Esophagus squamous epithelium (tissue), 4 donors: ENCODE measurements at regions not wholly inside any gene's neighbourhood (a gene's known extent, or its start where the extent isn't known, plus 50 kb on each side); places are given as distances from the start of the nearest gene placed in this dataset.

Experiments
- POLR2A ChIP-seq, 4 donors: fragments of 450-650 bp; IDR thresholded peaks; one replicate each; pipeline ENCODE4 v1.6.1; 2017; ENCODE audit warnings: antibody characterized with exemption in 4 of 4, mild to moderate bottlenecking in 4 of 4, moderate library complexity in 3 of 4
- TF ChIP-seq, protein P1 (sequence below), 6 experiments: fragments of 450-650 bp in 4 of 6; fragments of 200-600 bp in 2 of 6; sonication (generic) in 2 of 6; IDR thresholded peaks; one replicate each; pipeline ENCODE4 v1.5.1; 2016 to 2019; ENCODE audit warnings: antibody characterized with exemption in 6 of 6, mild to moderate bottlenecking in 4 of 6, moderate library complexity in 4 of 6

DNA sequence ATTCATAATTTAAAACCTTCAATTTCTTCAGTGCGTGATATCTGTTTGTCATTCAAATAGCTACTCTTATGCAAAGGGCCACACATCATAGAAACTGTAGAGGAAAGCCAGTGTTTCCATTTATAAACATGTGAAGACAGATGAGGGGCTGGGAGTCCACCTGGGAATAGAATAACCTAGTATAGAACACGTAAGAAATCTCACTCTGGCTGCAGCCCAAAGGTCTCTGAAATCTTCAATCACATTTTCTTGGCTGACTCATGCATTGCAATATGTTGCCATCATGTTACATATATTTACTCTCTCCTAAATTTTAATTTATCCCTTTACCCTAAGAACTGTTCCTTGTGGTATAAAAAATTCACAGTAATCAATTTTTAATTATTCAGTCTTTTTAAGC is 123.2 kb downstream of the ELOVL4 start:
- TF ChIP-seq, protein P1, sequence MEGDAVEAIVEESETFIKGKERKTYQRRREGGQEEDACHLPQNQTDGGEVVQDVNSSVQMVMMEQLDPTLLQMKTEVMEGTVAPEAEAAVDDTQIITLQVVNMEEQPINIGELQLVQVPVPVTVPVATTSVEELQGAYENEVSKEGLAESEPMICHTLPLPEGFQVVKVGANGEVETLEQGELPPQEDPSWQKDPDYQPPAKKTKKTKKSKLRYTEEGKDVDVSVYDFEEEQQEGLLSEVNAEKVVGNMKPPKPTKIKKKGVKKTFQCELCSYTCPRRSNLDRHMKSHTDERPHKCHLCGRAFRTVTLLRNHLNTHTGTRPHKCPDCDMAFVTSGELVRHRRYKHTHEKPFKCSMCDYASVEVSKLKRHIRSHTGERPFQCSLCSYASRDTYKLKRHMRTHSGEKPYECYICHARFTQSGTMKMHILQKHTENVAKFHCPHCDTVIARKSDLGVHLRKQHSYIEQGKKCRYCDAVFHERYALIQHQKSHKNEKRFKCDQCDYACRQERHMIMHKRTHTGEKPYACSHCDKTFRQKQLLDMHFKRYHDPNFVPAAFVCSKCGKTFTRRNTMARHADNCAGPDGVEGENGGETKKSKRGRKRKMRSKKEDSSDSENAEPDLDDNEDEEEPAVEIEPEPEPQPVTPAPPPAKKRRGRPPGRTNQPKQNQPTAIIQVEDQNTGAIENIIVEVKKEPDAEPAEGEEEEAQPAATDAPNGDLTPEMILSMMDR (IDR thresholded peaks at IDR 0.05), result no peak
- no peak for TF ChIP-seq POLR2A (IDR thresholded peaks at IDR 0.05)
